ENCODE measurements at regions not wholly inside any gene's neighbourhood (a gene's known extent, or its start where the extent isn't known, plus 50 kb on each side); places are given as distances from the start of the nearest gene placed in this dataset.

DNA sequence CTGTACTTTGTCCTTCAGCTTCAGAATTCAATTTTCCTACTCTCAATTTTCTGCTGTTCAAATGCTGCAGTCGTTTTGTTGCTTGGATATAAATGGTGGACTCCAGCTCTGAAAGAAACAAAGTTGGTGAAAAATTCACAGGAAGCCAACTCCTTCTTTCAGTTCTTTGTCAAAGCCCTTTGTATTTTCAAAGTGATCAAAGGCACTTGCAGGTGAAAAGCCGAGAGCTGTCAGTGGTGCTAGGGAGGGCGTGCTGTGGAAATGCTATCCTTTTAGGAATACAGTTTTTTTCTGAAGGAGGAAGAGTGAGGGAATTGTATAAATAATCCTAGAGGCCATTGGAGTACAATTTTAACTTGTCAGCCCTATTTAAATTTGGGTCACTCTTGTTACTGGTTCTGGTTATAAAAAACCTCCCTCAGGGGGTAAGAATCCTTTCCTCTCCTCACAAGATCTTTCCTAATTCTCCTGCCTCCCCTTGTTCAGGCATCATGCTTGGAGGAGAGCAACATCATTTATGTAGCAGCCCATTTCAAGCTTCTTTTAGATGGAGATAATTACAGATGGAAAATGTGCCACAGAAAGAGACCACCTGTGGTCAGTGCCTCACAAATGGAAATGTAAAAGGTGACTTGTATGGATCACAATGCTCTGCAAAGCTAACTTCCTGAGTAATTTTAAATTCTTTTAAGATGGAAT lies 62.5 kb upstream of the GHR start:
- no peaks in the 10 kb centered on the region for H3K27me3 ChIP-seq (ENCODE audit: insufficient read depth, low read length, poor library complexity, severe bottlenecking)
- H4K20me1 ChIP-seq (ENCODE audit: insufficient read depth, low read length, poor library complexity, severe bottlenecking) = no peaks in the 10 kb centered on the region
- H3K4me2 ChIP-seq (ENCODE audit: low read depth, low read length, poor library complexity, severe bottlenecking) = no peak overlapping the region
- no peak overlapping the region for H3K9ac ChIP-seq (ENCODE audit: low read depth, low read length, poor library complexity, severe bottlenecking)
- no peaks in the 10 kb centered on the region for H3F3A ChIP-seq (ENCODE audit: low read depth)
- no peaks in the 10 kb centered on the region for H3K9me3 ChIP-seq (ENCODE audit: insufficient read depth, low read depth, low read length)
- no peaks in the 10 kb centered on the region for H3K9me2 ChIP-seq (replicated peaks; ENCODE audit: low read depth, low read length)
- H2AFZ ChIP-seq (ENCODE audit: low read length) = no peak overlapping the region
- no peak for TF ChIP-seq EZH2phosphoT487 (IDR thresholded peaks at IDR 0.05; ENCODE audit: borderline replicate concordance)
- TF ChIP-seq, protein P1, sequence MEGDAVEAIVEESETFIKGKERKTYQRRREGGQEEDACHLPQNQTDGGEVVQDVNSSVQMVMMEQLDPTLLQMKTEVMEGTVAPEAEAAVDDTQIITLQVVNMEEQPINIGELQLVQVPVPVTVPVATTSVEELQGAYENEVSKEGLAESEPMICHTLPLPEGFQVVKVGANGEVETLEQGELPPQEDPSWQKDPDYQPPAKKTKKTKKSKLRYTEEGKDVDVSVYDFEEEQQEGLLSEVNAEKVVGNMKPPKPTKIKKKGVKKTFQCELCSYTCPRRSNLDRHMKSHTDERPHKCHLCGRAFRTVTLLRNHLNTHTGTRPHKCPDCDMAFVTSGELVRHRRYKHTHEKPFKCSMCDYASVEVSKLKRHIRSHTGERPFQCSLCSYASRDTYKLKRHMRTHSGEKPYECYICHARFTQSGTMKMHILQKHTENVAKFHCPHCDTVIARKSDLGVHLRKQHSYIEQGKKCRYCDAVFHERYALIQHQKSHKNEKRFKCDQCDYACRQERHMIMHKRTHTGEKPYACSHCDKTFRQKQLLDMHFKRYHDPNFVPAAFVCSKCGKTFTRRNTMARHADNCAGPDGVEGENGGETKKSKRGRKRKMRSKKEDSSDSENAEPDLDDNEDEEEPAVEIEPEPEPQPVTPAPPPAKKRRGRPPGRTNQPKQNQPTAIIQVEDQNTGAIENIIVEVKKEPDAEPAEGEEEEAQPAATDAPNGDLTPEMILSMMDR (conservative IDR thresholded peaks at IDR 0.05; ENCODE audit: low read length) = no peak
- no peaks in the 10 kb centered on the region for H3K4me1 ChIP-seq (ENCODE audit: insufficient read depth, low read length, poor library complexity, severe bottlenecking)
- no peak overlapping the region for H3K4me3 ChIP-seq (ENCODE audit: low read length, poor library complexity, severe bottlenecking)
- no peaks in the 10 kb centered on the region for H3K79me2 ChIP-seq (ENCODE audit: insufficient read depth, low read length)
- H3K36me3 ChIP-seq (ENCODE audit: insufficient read depth, low read length) = no peaks in the 10 kb centered on the region

DNA sequence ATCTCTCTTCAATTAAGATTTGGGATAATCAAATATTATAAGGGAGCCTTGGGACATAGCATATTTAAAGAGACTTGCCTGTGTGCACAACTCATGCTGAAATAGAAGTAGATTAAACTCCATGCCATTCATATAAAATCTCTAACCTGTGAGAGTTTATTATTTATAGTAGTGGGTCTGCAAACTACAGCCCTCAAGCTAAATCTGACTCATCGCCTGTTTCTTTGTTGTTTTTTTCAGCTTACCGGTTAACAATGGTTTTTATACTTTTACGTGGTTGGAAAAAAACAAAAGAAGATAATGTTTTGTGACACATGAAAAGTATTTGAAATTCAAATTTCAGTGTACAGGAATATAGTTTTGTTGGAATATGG lies 61.9 kb upstream of the GHR start:
- TF ChIP-seq EZH2phosphoT487 (IDR thresholded peaks at IDR 0.05; ENCODE audit: borderline replicate concordance) = no peak
- TF ChIP-seq, protein P1 (conservative IDR thresholded peaks at IDR 0.05; ENCODE audit: low read length) = no peak
- no peaks in the 10 kb centered on the region for H3F3A ChIP-seq (ENCODE audit: low read depth)
- no peaks in the 10 kb centered on the region for H3K9me3 ChIP-seq (ENCODE audit: insufficient read depth, low read depth, low read length)
- H2AFZ ChIP-seq (ENCODE audit: low read length) = no peak overlapping the region
- no peaks in the 10 kb centered on the region for H4K20me1 ChIP-seq (ENCODE audit: insufficient read depth, low read length, poor library complexity, severe bottlenecking)
- H3K36me3 ChIP-seq (ENCODE audit: insufficient read depth, low read length) = no peaks in the 10 kb centered on the region
- no peaks in the 10 kb centered on the region for H3K27me3 ChIP-seq (ENCODE audit: insufficient read depth, low read length, poor library complexity, severe bottlenecking)
- H3K9me2 ChIP-seq (replicated peaks; ENCODE audit: low read depth, low read length) = no peaks in the 10 kb centered on the region
- H3K4me3 ChIP-seq (ENCODE audit: low read length, poor library complexity, severe bottlenecking) = no peak overlapping the region
- H3K79me2 ChIP-seq (ENCODE audit: insufficient read depth, low read length) = no peaks in the 10 kb centered on the region
- no peak overlapping the region for H3K4me2 ChIP-seq (ENCODE audit: low read depth, low read length, poor library complexity, severe bottlenecking)
- no peaks in the 10 kb centered on the region for H3K4me1 ChIP-seq (ENCODE audit: insufficient read depth, low read length, poor library complexity, severe bottlenecking)
- H3K9ac ChIP-seq (ENCODE audit: low read depth, low read length, poor library complexity, severe bottlenecking) = no peak overlapping the region

DNA sequence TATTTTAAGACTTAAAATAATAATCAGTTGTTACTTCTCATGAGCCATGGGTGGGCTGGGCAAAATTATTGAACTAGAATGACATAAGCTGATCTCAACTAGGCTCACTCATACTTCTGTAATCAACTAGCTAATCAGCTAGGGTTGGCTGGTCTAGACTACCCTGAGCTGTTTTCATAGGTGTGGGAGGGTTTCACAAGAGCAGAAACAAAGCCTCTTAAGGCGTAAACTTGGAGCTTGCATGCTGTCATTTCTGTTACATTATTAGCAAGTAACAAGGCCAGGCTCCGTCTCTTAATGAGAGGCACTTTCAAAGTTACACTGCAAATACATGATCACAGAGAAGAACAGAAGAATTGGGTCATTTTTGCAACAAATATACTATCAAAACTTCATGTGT lies 57.2 kb upstream of the GHR start:
- Histone ChIP-seq H3K27me3 (ENCODE audit: insufficient read depth, low read length, poor library complexity, severe bottlenecking) (no peaks in the 10 kb centered on the region), H3K4me2 (ENCODE audit: low read depth, low read length, poor library complexity, severe bottlenecking) (no peak overlapping the region), H3K4me1 (ENCODE audit: insufficient read depth, low read length, poor library complexity, severe bottlenecking) (no peaks in the 10 kb centered on the region), H4K20me1 (ENCODE audit: insufficient read depth, low read length, poor library complexity, severe bottlenecking) (no peaks in the 10 kb centered on the region), H3K9me3 (ENCODE audit: insufficient read depth, low read depth, low read length) (no peaks in the 10 kb centered on the region), H3F3A (ENCODE audit: low read depth) (no peaks in the 10 kb centered on the region), H2AFZ (ENCODE audit: low read length) (no peak overlapping the region), H3K79me2 (ENCODE audit: insufficient read depth, low read length) (no peaks in the 10 kb centered on the region), H3K36me3 (ENCODE audit: insufficient read depth, low read length) (no peaks in the 10 kb centered on the region), H3K4me3 (ENCODE audit: low read length, poor library complexity, severe bottlenecking) (no peak overlapping the region), H3K9me2 (replicated peaks; ENCODE audit: low read depth, low read length) (no peaks in the 10 kb centered on the region), H3K9ac (ENCODE audit: low read depth, low read length, poor library complexity, severe bottlenecking) (no peak overlapping the region)
- no peak for TF ChIP-seq EZH2phosphoT487 (IDR thresholded peaks at IDR 0.05; ENCODE audit: borderline replicate concordance)
- TF ChIP-seq, protein P1 (conservative IDR thresholded peaks at IDR 0.05; ENCODE audit: low read length) = no peak
